ENCODE measurements at regions not wholly inside any gene's neighbourhood (a gene's known extent, or its start where the extent isn't known, plus 50 kb on each side); places are given as distances from the start of the nearest gene placed in this dataset.

DNA sequence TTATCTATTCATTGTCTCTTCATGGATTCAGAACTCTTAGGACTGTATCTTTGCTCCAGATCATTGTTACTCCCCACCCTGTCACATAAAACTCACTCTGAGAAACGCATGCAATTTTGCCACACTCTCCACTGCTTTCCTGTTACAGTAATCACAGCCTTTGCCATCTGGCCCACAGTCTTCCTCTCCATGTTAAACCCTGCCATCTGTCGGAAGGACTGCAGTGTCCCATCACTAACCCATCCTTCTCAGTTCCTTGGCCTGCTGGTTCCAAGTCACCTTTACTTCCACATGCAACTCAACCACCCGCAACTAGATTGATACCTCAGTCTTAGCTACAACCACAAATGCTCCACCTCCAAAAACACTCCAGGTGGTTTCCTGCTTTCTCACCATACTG is 308.7 kb upstream of the FAM241A start:
- TF ChIP-seq, protein P1, sequence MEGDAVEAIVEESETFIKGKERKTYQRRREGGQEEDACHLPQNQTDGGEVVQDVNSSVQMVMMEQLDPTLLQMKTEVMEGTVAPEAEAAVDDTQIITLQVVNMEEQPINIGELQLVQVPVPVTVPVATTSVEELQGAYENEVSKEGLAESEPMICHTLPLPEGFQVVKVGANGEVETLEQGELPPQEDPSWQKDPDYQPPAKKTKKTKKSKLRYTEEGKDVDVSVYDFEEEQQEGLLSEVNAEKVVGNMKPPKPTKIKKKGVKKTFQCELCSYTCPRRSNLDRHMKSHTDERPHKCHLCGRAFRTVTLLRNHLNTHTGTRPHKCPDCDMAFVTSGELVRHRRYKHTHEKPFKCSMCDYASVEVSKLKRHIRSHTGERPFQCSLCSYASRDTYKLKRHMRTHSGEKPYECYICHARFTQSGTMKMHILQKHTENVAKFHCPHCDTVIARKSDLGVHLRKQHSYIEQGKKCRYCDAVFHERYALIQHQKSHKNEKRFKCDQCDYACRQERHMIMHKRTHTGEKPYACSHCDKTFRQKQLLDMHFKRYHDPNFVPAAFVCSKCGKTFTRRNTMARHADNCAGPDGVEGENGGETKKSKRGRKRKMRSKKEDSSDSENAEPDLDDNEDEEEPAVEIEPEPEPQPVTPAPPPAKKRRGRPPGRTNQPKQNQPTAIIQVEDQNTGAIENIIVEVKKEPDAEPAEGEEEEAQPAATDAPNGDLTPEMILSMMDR (IDR thresholded peaks at IDR 0.05): no peak
- Mint-ChIP-seq H3K27ac (no peak overlapping the region), H3K27me3 (ENCODE audit: insufficient read depth) (peaks cover 2% of the 10 kb centered on the region)

DNA sequence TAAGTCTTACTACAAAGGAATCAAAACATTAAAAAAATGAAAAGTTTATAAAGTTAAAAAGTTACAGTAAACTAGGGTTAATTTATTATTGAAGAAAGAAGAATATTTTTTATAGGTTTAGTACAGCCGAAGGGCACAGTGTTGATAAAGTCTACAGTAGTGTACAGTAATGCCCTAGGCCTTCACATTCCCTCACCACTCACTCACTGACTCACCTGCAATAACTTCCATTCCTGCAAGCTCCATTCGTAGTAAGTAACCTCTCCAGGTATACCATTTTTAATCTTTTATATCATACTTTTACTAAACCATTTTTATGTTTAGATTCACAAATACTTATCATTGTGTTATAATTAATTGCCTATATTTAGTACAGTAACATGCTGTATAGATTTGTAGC is 307.5 kb upstream of the FAM241A start:
- Mint-ChIP-seq H3K4me3 (no peak overlapping the region), H3K27ac (no peak overlapping the region), H3K36me3 (ENCODE audit: low read depth) (no peaks in the 10 kb centered on the region), H3K9me3 (no peaks in the 10 kb centered on the region), H3K27me3 (ENCODE audit: insufficient read depth) (no peaks in the 10 kb centered on the region; the same call in 1 of the 2 replicates), H3K4me1 (ENCODE audit: low read depth) (no peaks in the 10 kb centered on the region)
- no peak for DNase-seq
- TF ChIP-seq, protein P1 (IDR thresholded peaks at IDR 0.05): no peak

More for the DNA sequence above, 308.7 kb upstream of the FAM241A start:
- Mint-ChIP-seq H3K36me3 (ENCODE audit: low read depth) (no peaks in the 10 kb centered on the region), H3K9me3 (no peaks in the 10 kb centered on the region), H3K4me1 (ENCODE audit: low read depth) (no peaks in the 10 kb centered on the region), H3K4me3 (no peak overlapping the region)
- no peak for DNase-seq

DNA sequence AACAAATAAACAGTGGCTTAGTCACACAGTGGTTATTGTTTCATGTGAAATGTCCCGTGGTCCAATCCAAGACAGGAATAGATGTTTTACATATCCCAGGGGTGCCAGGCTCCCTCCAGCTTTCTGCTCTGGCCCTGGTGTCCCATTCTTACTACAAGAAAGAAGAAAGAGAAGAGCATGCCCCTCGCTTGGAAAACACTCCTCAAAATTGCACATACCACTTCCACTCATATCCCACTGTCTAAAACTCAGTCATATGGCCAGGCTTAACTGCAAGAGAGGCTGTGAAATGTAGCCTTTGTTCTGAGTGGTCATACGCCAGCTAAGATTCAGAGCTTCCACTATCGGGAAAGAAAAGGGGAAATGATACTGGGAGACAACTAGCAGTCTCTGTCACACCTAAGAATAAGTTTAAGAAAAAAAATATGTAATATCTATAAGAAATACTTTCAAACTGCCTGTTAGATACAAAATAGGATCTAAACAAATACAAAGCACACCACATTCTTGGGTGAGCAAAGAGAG is 306.8 kb upstream of the FAM241A start:
- Mint-ChIP-seq H3K27me3 (ENCODE audit: insufficient read depth) (no peaks in the 10 kb centered on the region; the same call in 1 of the 2 replicates), H3K9me3 (no peaks in the 10 kb centered on the region), H3K36me3 (ENCODE audit: low read depth) (no peaks in the 10 kb centered on the region), H3K4me1 (ENCODE audit: low read depth) (no peaks in the 10 kb centered on the region), H3K4me3 (no peak overlapping the region), H3K27ac (no peak overlapping the region)
- no peak for DNase-seq
- TF ChIP-seq, protein P1 (IDR thresholded peaks at IDR 0.05): no peak

DNA sequence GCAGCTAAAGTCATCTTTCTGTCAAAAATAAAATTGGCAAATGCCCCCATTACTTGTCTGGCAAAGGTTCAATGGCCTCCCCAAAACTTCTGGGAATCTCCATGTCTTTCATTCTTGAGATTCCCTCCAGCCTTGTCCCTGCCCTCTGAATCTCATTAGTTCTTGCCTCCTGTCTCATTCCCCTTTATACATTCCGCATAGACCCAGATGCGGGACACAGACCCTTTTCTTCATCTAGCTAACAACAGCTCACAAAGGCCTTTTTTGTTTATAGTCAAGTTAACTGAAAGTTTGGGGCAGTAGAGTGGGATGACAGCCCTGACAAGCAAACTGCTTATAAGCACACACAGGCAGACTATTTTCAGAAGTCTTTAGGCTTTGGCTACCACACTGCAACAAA is 306.1 kb upstream of the FAM241A start:
- H3K9me3 Mint-ChIP-seq: no peaks in the 10 kb centered on the region
- no peak for DNase-seq
- H3K4me1 Mint-ChIP-seq (ENCODE audit: low read depth): no peaks in the 10 kb centered on the region
- H3K36me3 Mint-ChIP-seq (ENCODE audit: low read depth): no peaks in the 10 kb centered on the region
- H3K4me3 Mint-ChIP-seq: no peak overlapping the region
- TF ChIP-seq, protein P1 (IDR thresholded peaks at IDR 0.05): no peak
- H3K27me3 Mint-ChIP-seq (ENCODE audit: insufficient read depth): no peaks in the 10 kb centered on the region; the same call in 1 of the 2 replicates
- no peak overlapping the region for H3K27ac Mint-ChIP-seq

DNA sequence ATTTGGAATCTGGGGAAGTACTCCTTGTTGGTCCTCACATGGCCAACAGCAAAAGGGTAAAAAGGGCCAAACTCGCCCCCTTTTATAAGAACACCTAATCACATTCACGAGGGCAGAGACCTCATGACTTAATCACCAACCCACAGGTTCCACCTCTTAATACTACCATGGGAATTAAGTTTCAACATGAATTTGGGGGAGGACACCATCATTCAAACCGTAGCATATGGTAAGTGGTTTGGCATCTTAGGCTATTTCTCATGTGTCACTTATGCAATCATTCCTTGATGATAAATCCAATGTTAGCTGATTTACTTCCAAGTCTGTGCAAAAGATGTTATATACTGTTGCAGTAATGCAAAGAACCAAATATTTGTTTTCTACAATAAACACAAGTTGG is 302.9 kb upstream of the FAM241A start:
- Mint-ChIP-seq H3K4me1 (ENCODE audit: low read depth) (no peaks in the 10 kb centered on the region), H3K27ac (no peak overlapping the region), H3K4me3 (no peak overlapping the region), H3K9me3 (no peaks in the 10 kb centered on the region), H3K36me3 (ENCODE audit: low read depth) (no peaks in the 10 kb centered on the region), H3K27me3 (ENCODE audit: insufficient read depth) (no peaks in the 10 kb centered on the region; the same call in 1 of the 2 replicates)
- TF ChIP-seq, protein P1 (IDR thresholded peaks at IDR 0.05): no peak
- no peak for DNase-seq
